ENCODE measurements at regions not wholly inside any gene's neighbourhood (a gene's known extent, or its start where the extent isn't known, plus 50 kb on each side); places are given as distances from the start of the nearest gene placed in this dataset.
"Not testable (repeated sequence)": the region's sequence is repeated elsewhere in the genome, so short reads cannot be mapped to it uniquely, and the experiment has no call there.

DNA sequence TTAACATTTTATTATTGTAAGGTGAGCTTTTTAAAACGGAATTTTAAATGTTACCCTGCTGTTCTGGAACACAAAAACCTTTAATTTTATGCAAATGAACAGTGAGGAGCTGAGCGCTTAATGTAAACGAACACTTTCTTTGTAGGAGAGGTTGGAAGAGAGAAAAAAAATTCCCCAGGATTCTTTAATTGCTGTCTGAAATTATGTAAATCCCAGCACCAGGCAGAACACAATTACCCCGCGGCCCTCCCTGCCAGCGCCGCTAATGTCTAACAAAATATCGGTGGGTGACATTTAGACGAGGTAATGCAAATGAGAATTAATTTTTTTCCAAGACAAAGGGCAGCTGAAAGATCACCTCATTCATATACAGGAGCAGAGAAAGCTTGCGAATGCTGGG lies 143.4 kb upstream of the MVB12B start:
- TF ChIP-seq, protein P1, sequence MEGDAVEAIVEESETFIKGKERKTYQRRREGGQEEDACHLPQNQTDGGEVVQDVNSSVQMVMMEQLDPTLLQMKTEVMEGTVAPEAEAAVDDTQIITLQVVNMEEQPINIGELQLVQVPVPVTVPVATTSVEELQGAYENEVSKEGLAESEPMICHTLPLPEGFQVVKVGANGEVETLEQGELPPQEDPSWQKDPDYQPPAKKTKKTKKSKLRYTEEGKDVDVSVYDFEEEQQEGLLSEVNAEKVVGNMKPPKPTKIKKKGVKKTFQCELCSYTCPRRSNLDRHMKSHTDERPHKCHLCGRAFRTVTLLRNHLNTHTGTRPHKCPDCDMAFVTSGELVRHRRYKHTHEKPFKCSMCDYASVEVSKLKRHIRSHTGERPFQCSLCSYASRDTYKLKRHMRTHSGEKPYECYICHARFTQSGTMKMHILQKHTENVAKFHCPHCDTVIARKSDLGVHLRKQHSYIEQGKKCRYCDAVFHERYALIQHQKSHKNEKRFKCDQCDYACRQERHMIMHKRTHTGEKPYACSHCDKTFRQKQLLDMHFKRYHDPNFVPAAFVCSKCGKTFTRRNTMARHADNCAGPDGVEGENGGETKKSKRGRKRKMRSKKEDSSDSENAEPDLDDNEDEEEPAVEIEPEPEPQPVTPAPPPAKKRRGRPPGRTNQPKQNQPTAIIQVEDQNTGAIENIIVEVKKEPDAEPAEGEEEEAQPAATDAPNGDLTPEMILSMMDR (IDR thresholded peaks at IDR 0.05; ENCODE audit: insufficient read depth, low read depth, low read length): no peak
- POLR2A ChIA-PET: no interaction called here
- Histone ChIP-seq H3K27me3 (ENCODE audit: control insufficient read depth, insufficient read depth, low read length) (peaks cover 8% of the 10 kb centered on the region; the same call in 1 of the 2 replicates), H3K4me3 (ENCODE audit: low read depth, low read length) (no peak overlapping the region), H3K36me3 (ENCODE audit: control insufficient read depth, insufficient read depth, low read length) (no peaks in the 10 kb centered on the region)
- CTCF ChIA-PET: no interaction called here
- DNase-seq (ENCODE audit: low read depth): no peak

DNA sequence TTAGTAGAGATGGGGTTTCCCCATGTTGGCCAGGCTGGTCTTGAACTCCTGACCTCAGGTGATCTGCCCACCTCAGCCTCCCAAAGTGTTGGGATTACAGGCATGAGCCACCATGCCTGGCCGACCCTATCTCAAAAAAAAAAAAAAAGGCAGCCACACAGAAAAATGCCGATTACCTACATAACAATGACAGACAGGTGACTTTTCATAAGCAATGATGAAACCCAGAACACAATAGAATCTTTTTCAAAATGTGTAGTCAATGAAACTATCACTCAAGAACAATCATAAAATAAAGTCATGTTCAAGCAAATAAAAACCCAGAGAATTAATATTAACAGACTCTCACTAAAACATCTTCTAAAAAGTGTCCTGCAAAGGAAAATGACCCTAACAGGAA lies 135.6 kb upstream of the MVB12B start:
- CTCF ChIA-PET; H3K27me3 ChIP-seq (ENCODE audit: control insufficient read depth, insufficient read depth, low read length): not testable (repeated sequence)

DNA sequence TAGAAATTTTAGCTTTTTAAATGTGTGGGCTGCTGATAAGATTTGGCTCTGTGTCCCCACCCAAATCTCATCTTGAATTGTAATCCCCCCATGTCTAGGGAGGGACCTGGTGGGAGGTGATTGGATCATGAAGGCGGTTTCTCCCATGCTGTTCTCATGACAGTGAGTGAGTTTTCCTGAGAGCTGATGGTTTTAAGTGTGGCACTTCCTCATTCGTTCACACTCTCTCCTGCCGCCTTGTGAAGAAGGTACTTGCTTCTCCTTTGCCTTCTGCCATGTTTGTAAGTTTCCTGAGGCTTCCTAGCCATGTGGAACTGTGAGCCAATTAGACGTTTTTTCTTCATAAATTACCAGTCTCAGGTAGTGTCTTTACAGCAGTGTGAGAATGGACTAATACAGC lies 127.8 kb upstream of the MVB12B start:
- POLR2A ChIA-PET: no interaction called here
- no peak overlapping the region for H3K4me3 ChIP-seq (ENCODE audit: low read depth, low read length)
- DNase-seq (ENCODE audit: low read depth): no peak
- peaks cover 2% of the 10 kb centered on the region; the same call in 1 of the 2 replicates for H3K27me3 ChIP-seq (ENCODE audit: control insufficient read depth, insufficient read depth, low read length)
- TF ChIP-seq, protein P1 (IDR thresholded peaks at IDR 0.05; ENCODE audit: insufficient read depth, low read depth, low read length): no peak
- CTCF ChIA-PET: interaction anchor here (1.7 kb wide), 1 partner anchor 14 kb away, joined by 4 read pairs; no protein-coding TSS in a partner anchor
- no peaks in the 10 kb centered on the region for H3K36me3 ChIP-seq (ENCODE audit: control insufficient read depth, insufficient read depth, low read length)

More for the DNA sequence above, 135.6 kb upstream of the MVB12B start:
- H3K4me3 ChIP-seq (ENCODE audit: low read depth, low read length); H3K36me3 ChIP-seq (ENCODE audit: control insufficient read depth, insufficient read depth, low read length); POLR2A ChIA-PET; DNase-seq (ENCODE audit: low read depth): not testable (repeated sequence)

DNA sequence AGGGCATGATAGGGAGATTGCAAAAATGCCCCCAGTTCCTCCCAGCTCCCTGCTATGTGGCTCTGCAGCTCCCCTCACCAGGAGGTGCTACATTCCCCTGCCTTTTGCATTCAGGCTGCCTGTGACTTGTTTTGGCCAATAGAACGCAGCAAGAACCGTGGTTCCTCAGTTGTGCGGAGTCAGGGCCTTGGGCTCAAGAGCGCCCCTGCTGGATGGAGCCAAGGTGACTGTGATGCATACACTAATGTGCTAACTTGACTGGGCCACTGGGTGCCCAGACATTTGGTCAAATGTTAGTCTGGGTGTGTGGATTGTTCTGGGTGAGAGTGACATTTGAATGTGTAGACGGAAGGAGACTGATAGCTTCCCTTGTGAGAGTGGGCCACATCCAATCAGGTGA lies 123.3 kb upstream of the MVB12B start:
- POLR2A ChIA-PET: no interaction called here
- H3K36me3 ChIP-seq (ENCODE audit: control insufficient read depth, insufficient read depth, low read length): no peaks in the 10 kb centered on the region
- no peak for DNase-seq (ENCODE audit: low read depth)
- no peak overlapping the region for H3K4me3 ChIP-seq (ENCODE audit: low read depth, low read length)
- CTCF ChIA-PET: interaction anchor here (0.6 kb wide), 1 partner anchor 405 kb away, joined by 3 read pairs; no protein-coding TSS in a partner anchor
- peaks cover 3% of the 10 kb centered on the region for H3K27me3 ChIP-seq (ENCODE audit: control insufficient read depth, insufficient read depth, low read length)
- TF ChIP-seq, protein P1 (IDR thresholded peaks at IDR 0.05; ENCODE audit: insufficient read depth, low read depth, low read length): peak; percentile 17; the same call in 1 of the 2 replicates

GRCh38 chr9:126204197-126204596 lies 122.4 kb upstream of the MVB12B start:
- DNase-seq (ENCODE audit: low read depth): no peak
- POLR2A ChIA-PET: no interaction called here
- no peak overlapping the region for H3K4me3 ChIP-seq (ENCODE audit: low read depth, low read length)
- H3K36me3 ChIP-seq (ENCODE audit: control insufficient read depth, insufficient read depth, low read length): no peaks in the 10 kb centered on the region
- TF ChIP-seq, protein P1 (IDR thresholded peaks at IDR 0.05; ENCODE audit: insufficient read depth, low read depth, low read length): no peak
- H3K27me3 ChIP-seq (ENCODE audit: control insufficient read depth, insufficient read depth, low read length): peaks cover 3% of the 10 kb centered on the region
- CTCF ChIA-PET: no interaction called here

DNA sequence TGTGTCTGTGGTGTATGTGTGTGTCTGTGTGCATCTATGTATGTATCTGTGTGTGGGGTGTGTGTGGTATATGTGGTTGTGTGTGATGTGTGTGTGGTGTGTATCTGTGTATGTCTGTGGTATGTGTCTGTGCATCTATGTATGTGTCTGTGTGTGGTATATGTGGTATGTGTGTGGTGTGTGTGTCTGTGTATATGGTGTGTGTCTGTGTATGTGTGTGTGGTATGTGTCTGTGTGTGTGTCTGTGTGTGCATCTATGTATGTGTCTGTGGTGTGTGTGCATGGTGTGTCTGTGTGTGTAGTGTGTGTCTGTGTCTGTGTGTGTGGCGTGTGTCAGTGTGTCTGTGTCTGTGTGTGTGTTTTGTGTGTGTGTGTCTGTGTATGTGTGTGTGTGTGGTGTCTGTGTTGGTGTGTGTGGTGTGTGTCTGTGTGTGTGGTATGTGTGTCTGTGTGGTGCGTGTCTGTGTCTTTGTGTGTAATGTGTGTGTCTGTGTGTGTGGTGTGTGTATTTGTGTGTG lies 121.9 kb upstream of the MVB12B start:
- H3K4me3 ChIP-seq (ENCODE audit: low read depth, low read length): no peak overlapping the region
- ChIA-PET CTCF (no interaction called here), POLR2A (no interaction called here)
- TF ChIP-seq, protein P1 (IDR thresholded peaks at IDR 0.05; ENCODE audit: insufficient read depth, low read depth, low read length): no peak
- no peak for DNase-seq (ENCODE audit: low read depth)
- H3K27me3 ChIP-seq (ENCODE audit: control insufficient read depth, insufficient read depth, low read length): peaks cover 3% of the 10 kb centered on the region
- H3K36me3 ChIP-seq (ENCODE audit: control insufficient read depth, insufficient read depth, low read length): no peaks in the 10 kb centered on the region
